Skin epidermis (tissue), 12 donors: ENCODE measurements at regions not wholly inside any gene's neighbourhood (a gene's known extent, or its start where the extent isn't known, plus 50 kb on each side); places are given as distances from the start of the nearest gene placed in this dataset.
A peak's percentile ranks its signal among the peaks of the same experiment; 100 is the strongest.
"Not testable (repeated sequence)": the region's sequence is repeated elsewhere in the genome, so short reads cannot be mapped to it uniquely, and the experiment has no call there.

Experiments used
- H3K27ac ChIP-seq, 21 experiments: fragments of 200-600 bp; sonication (generic) in 11 of 21; one replicate each; pipeline ENCODE4 v1.5.0; 2020; ENCODE audit warnings: mild to moderate bottlenecking in 3 of 21, inconsistent platforms in 2 of 21, moderate library complexity in 2 of 21
- H3K4me3 ChIP-seq, 7 experiments: fragments of 200-600 bp; sonication (generic) in 2 of 7; one replicate each; pipeline ENCODE4 v1.5.0; 2020; ENCODE audit warnings: inconsistent platforms in 2 of 7, mild to moderate bottlenecking in 2 of 7, moderate library complexity in 1 of 7

GRCh38 chr12:42908712-42909111 is 319.2 kb upstream of the PRICKLE1 start:
- H3K4me3 ChIP-seq, result no peak overlapping the region
- no peak overlapping the region for H3K27ac ChIP-seq

GRCh38 chr12:42906801-42907200 is 317.3 kb upstream of the PRICKLE1 start:
- H3K4me3 ChIP-seq, H3K27ac ChIP-seq: not testable (repeated sequence)

- Histone ChIP-seq H3K4me3 (no peak overlapping the region), H3K27ac (peak overlapping the region in 1 of 21 experiments; percentile 21)
Measured at GRCh38 chr12:42905419-42905705, 315.8 kb upstream of the PRICKLE1 start.

GRCh38 chr12:42904683-42905418 is 315.3 kb upstream of the PRICKLE1 start:
- H3K27ac ChIP-seq, result peak overlapping the region in 1 of 21 experiments; percentile 21
- H3K4me3 ChIP-seq, result no peak overlapping the region

GRCh38 chr12:42903736-42904135 is 314.2 kb upstream of the PRICKLE1 start:
- H3K27ac ChIP-seq, result no peak overlapping the region
- H3K4me3 ChIP-seq, result no peak overlapping the region

GRCh38 chr12:42902001-42902400 is 312.5 kb upstream of the PRICKLE1 start:
- H3K27ac ChIP-seq, result no peak overlapping the region
- H3K4me3 ChIP-seq, result no peak overlapping the region

GRCh38 chr12:42893803-42894202 is 304.3 kb upstream of the PRICKLE1 start:
- H3K4me3 ChIP-seq, result no peak overlapping the region
- H3K27ac ChIP-seq, result no peak overlapping the region

GRCh38 chr12:42892702-42893551 is 303.4 kb upstream of the PRICKLE1 start:
- H3K27ac ChIP-seq, result no peak overlapping the region
- H3K4me3 ChIP-seq, result no peak overlapping the region

GRCh38 chr12:42887657-42888056 is 298.1 kb upstream of the PRICKLE1 start:
- H3K4me3 ChIP-seq, result no peak overlapping the region
- no peak overlapping the region for H3K27ac ChIP-seq

- H3K27ac ChIP-seq, result no peak overlapping the region
- H3K4me3 ChIP-seq, result no peak overlapping the region
Measured at GRCh38 chr12:42886160-42886559, 296.6 kb upstream of the PRICKLE1 start.

- no peak overlapping the region for H3K4me3 ChIP-seq
Measured at GRCh38 chr12:42885677-42886076, 296.1 kb upstream of the PRICKLE1 start.

GRCh38 chr12:42884116-42884515 is 294.6 kb upstream of the PRICKLE1 start:
- Histone ChIP-seq H3K4me3 (no peak overlapping the region), H3K27ac (no peak overlapping the region)

More at GRCh38 chr12:42885677-42886076, 296.1 kb upstream of the PRICKLE1 start:
- H3K27ac ChIP-seq, result no peak overlapping the region

- Histone ChIP-seq H3K27ac (no peak overlapping the region), H3K4me3 (no peak overlapping the region)
Measured at GRCh38 chr12:42873401-42873800, 283.9 kb upstream of the PRICKLE1 start.

GRCh38 chr12:42871816-42872215 is 282.3 kb upstream of the PRICKLE1 start:
- no peak overlapping the region for H3K4me3 ChIP-seq

GRCh38 chr12:42868291-42868690 is 278.7 kb upstream of the PRICKLE1 start:
- Histone ChIP-seq H3K4me3 (no peak overlapping the region), H3K27ac (no peak overlapping the region)

More at GRCh38 chr12:42871816-42872215, 282.3 kb upstream of the PRICKLE1 start:
- H3K27ac ChIP-seq, result no peak overlapping the region

- H3K4me3 ChIP-seq, result no peak overlapping the region
- H3K27ac ChIP-seq, result no peak overlapping the region
Measured at GRCh38 chr12:42865282-42865681, 275.7 kb upstream of the PRICKLE1 start.

GRCh38 chr12:42862055-42862454 is 272.5 kb upstream of the PRICKLE1 start:
- Histone ChIP-seq H3K27ac (no peak overlapping the region), H3K4me3 (no peak overlapping the region)

- not testable (repeated sequence) for H3K27ac ChIP-seq, H3K4me3 ChIP-seq
Measured at GRCh38 chr12:42860331-42860730, 270.8 kb upstream of the PRICKLE1 start.

- H3K4me3 ChIP-seq, result no peak overlapping the region
- no peak overlapping the region for H3K27ac ChIP-seq
Measured at GRCh38 chr12:42859612-42860011, 270.1 kb upstream of the PRICKLE1 start.

- Histone ChIP-seq H3K27ac (no peak overlapping the region), H3K4me3 (no peak overlapping the region)
Measured at GRCh38 chr12:42857106-42857505, 267.6 kb upstream of the PRICKLE1 start.

GRCh38 chr12:42855362-42855950 is 265.9 kb upstream of the PRICKLE1 start:
- Histone ChIP-seq H3K27ac (no peak overlapping the region), H3K4me3 (no peak overlapping the region)
